PC-9 (cell line): ENCODE measurements at regions not wholly inside any gene's neighbourhood (a gene's known extent, or its start where the extent isn't known, plus 50 kb on each side); places are given as distances from the start of the nearest gene placed in this dataset.

Experiments used
- BruUV-seq: library from RNA; stranded (reverse); fragments of 400-500 nt; replicated peaks from 2 replicates; lab custom pipeline; 2021; lab: Mats Ljungman, UMichigan
- CTCF ChIA-PET: fragments of 300-600 bp; sonication (Branson Sonifier 250); formaldehyde crosslinking; loops from one replicate; lab custom pipeline; 2022; ENCODE audit warnings: antibody characterized with exemption; lab: Charles Lee
- POLR2A ChIA-PET: fragments of 300-600 bp; sonication (Branson Sonifier 250); formaldehyde crosslinking; loops from one replicate; lab custom pipeline; 2022; ENCODE audit warnings: antibody characterized with exemption; ENCODE audit not compliant: unreplicated experiment; lab: Charles Lee
- DNase-seq, 2 experiments: peaks; one replicate each; pipeline versions ENCODE4 v3.0.0 to v3.0.0-alpha.2; 2015 to 2022; ENCODE audit warnings: mixed read lengths in 1 of 2
- H2AFZ ChIP-seq: fragments of 200-600 bp; sonication (generic); 2 replicates; pipeline ENCODE4 v1.8.1; 2017; ENCODE audit warnings: antibody characterized with exemption
- H3F3A ChIP-seq: fragments of 200-600 bp; sonication (generic); 2 replicates; pipeline ENCODE4 v1.8.1; 2017; ENCODE audit warnings: antibody characterized with exemption, mild to moderate bottlenecking, low read depth; ENCODE audit not compliant: insufficient read depth
- H3K27ac ChIP-seq: fragments of 200-600 bp; sonication (generic); 2 replicates; pipeline ENCODE4 v1.6.1; 2016; ENCODE audit warnings: mixed run types
- H3K27me3 ChIP-seq: fragments of 200-600 bp; sonication (generic); 2 replicates; pipeline ENCODE4 v1.6.1; 2016; ENCODE audit warnings: low read depth, mixed run types; ENCODE audit not compliant: insufficient read depth
- H3K36me3 ChIP-seq: fragments of 200-600 bp; sonication (generic); 2 replicates; pipeline ENCODE4 v1.6.1; 2016; ENCODE audit warnings: low read depth, mixed run types
- H3K4me1 ChIP-seq: fragments of 200-600 bp; sonication (generic); replicated peaks from 2 replicates; pipeline ENCODE4 v1.6.1; 2016; ENCODE audit warnings: mixed run types; ENCODE audit not compliant: insufficient read depth
- H3K4me2 ChIP-seq: fragments of 200-600 bp; sonication (generic); 2 replicates; pipeline ENCODE4 v1.6.1; 2017; ENCODE audit warnings: mixed run types
- H3K4me3 ChIP-seq: fragments of 200-600 bp; sonication (generic); 2 replicates; pipeline ENCODE4 v1.6.1; 2016; ENCODE audit warnings: mixed run types
- H3K79me2 ChIP-seq: fragments of 200-600 bp; sonication (generic); 2 replicates; pipeline ENCODE4 v1.6.1; 2017; ENCODE audit warnings: low read depth, mixed run types
- H3K9me2 ChIP-seq: fragments of 200-600 bp; sonication (generic); 2 replicates; pipeline ENCODE4 v1.8.1; 2017; ENCODE audit warnings: mild to moderate bottlenecking; ENCODE audit not compliant: insufficient read depth
- H3K9me3 ChIP-seq: fragments of 200-600 bp; sonication (generic); 2 replicates; pipeline ENCODE4 v1.8.1; 2016; ENCODE audit warnings: low read depth; ENCODE audit not compliant: insufficient read depth
- H4K20me1 ChIP-seq: fragments of 200-600 bp; sonication (generic); 2 replicates; pipeline ENCODE4 v1.8.1; 2017; ENCODE audit not compliant: insufficient read depth
- CTCF ChIP-seq: fragments of 200-600 bp; sonication (generic); conservative IDR thresholded peaks from 2 replicates; pipeline ENCODE4 v1.6.1; 2017; ENCODE audit warnings: mixed run types, antibody characterized with exemption, mild to moderate bottlenecking, moderate library complexity
- EZH2 ChIP-seq: fragments of 200-600 bp; sonication (generic); IDR thresholded peaks from 2 replicates; pipeline ENCODE4 v1.8.0; 2017; ENCODE audit warnings: antibody characterized with exemption, low read depth
- intact Hi-C: fragments of 100-400 bp; cut with micrococcal nuclease; formaldehyde crosslinking; loops from one replicate; pipeline ENCODE4 v1.10.0; 2022; ENCODE audit not compliant: unreplicated experiment

- Histone ChIP-seq H3K27ac (no peak overlapping the region), H3K9me3 (no peaks in the 10 kb centered on the region), H3K36me3 (no peaks in the 10 kb centered on the region), H3F3A (no peaks in the 10 kb centered on the region), H3K4me1 (no peaks in the 10 kb centered on the region), H4K20me1 (no peaks in the 10 kb centered on the region), H3K9me2 (no peaks in the 10 kb centered on the region), H3K4me3 (no peak overlapping the region), H3K79me2 (no peaks in the 10 kb centered on the region), H2AFZ (no peak overlapping the region), H3K27me3 (no peaks in the 10 kb centered on the region), H3K4me2 (no peak overlapping the region)
- BruUV-seq, result no TSS peak
- ChIA-PET POLR2A (no interaction called here), CTCF (no interaction called here)
- TF ChIP-seq CTCF, result no peak
- no peak for TF ChIP-seq EZH2
- intact Hi-C loops, result no loop called here
- DNase-seq, result no peak
Measured at GRCh38 chr5:29378104-29378503, 1815.4 kb upstream of the CDH6 start.

DNA sequence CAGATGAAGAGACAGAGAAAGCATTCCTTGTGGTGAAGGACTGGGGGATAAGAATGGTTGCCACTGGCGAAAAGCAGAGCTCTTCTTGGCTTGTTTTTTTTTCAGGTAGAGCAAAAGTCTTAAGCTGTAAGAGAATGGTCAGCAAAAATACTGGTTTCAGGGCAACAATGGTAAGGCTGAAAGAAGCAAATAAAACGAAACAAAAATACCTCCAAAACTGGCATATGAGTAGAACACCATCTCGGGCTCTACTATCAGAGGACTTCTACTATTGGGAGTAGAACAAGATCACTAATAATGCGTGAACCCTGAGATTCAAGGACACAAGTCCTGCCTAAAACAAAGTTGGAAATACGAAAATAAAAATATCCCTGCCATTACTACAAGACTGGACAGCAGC lies 1823.2 kb upstream of the CDH6 start:
- Histone ChIP-seq H3K4me1 (no peaks in the 10 kb centered on the region), H3K9me3 (no peaks in the 10 kb centered on the region), H3K4me3 (no peak overlapping the region), H3K9me2 (no peaks in the 10 kb centered on the region; the same call in 1 of the 2 replicates), H4K20me1 (no peaks in the 10 kb centered on the region), H3K79me2 (no peaks in the 10 kb centered on the region), H3K27me3 (no peaks in the 10 kb centered on the region), H2AFZ (peak overlapping the region; percentile 44), H3K27ac (no peak overlapping the region), H3K4me2 (no peak overlapping the region), H3F3A (no peaks in the 10 kb centered on the region), H3K36me3 (no peaks in the 10 kb centered on the region)
- CTCF ChIA-PET, result no interaction called here
- DNase-seq, result no peak
- POLR2A ChIA-PET, result interaction anchor here (0.7 kb wide), 2 partner anchors 128 to 178 kb away, joined by 4 to 6 read pairs; no protein-coding TSS in a partner anchor
- intact Hi-C loops, result no loop called here
- TF ChIP-seq CTCF (no peak), EZH2 (no peak)
- no TSS peak for BruUV-seq

GRCh38 chr5:29367176-29367833 lies 1826.2 kb upstream of the CDH6 start:
- no peaks in the 10 kb centered on the region for H3K27me3 ChIP-seq
- intact Hi-C loops, result loop anchor here (5.0 kb wide), 1 partner anchor 330 kb away; no protein-coding TSS in a partner anchor
- H4K20me1 ChIP-seq, result no peaks in the 10 kb centered on the region

More at GRCh38 chr5:29367176-29367833, 1826.2 kb upstream of the CDH6 start:
- Histone ChIP-seq H3K4me2 (no peak overlapping the region), H3K4me3 (no peak overlapping the region), H2AFZ (no peak overlapping the region), H3K9me2 (no peaks in the 10 kb centered on the region; the same call in 1 of the 2 replicates), H3K9me3 (no peaks in the 10 kb centered on the region), H3K79me2 (no peaks in the 10 kb centered on the region), H3K36me3 (no peaks in the 10 kb centered on the region), H3K27ac (no peak overlapping the region), H3K4me1 (no peaks in the 10 kb centered on the region), H3F3A (no peaks in the 10 kb centered on the region)
- CTCF ChIA-PET, result interaction anchor here (0.7 to 0.8 kb wide), 4 partner anchors 46 to 1161 kb away, joined by 3 to 6 read pairs (median 4); no protein-coding TSS in a partner anchor
- no TSS peak for BruUV-seq
- no peak for DNase-seq
- peak; percentile 54 for TF ChIP-seq CTCF
- no peak for TF ChIP-seq EZH2
- POLR2A ChIA-PET, result no interaction called here
